ENCODE measurements at regions not wholly inside any gene's neighbourhood (a gene's known extent, or its start where the extent isn't known, plus 50 kb on each side); places are given as distances from the start of the nearest gene placed in this dataset.
"Not testable (repeated sequence)": the region's sequence is repeated elsewhere in the genome, so short reads cannot be mapped to it uniquely, and the experiment has no call there.

DNA sequence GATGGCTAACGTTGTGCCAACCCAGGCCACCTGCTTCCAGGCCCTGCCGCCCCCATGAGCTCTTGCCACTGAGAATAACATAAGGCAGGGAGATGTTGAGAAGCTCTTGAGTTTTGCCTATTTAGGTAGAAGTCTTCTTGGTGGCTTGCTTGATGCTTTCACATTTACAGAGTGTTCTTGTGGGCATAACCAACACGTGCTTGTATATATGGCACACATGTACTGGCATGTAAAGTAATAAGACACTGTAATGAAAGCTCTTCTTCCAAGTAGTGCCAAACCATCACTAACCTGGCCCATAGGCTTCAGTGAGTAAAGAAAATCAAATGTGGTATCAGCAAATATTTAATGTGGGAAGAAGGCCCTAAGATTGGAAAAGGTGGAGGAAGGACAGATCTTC is 146.9 kb upstream of the CITED2 start:
- no peak for DNase-seq

DNA sequence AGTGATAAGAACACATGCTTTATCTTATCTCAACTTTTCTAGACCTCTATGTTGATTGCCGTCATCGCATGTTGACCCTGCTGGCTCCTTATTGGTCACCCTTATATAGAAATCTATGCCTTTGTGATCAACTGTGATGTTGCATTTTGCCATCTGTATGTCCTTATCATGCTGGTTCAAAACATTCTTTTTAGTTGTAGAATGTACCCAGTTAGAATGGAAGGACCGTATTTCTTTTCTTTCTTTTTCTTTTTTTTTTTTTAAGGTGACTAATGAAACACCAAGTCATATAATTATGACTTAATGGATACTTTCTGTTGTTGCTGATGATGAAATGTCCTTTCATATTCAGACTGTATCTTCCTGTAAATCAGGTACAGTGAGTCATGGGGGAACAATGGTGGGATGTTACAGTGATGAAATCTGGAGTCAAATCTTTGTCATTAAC is 145.9 kb upstream of the CITED2 start:
- no peak for DNase-seq

DNA sequence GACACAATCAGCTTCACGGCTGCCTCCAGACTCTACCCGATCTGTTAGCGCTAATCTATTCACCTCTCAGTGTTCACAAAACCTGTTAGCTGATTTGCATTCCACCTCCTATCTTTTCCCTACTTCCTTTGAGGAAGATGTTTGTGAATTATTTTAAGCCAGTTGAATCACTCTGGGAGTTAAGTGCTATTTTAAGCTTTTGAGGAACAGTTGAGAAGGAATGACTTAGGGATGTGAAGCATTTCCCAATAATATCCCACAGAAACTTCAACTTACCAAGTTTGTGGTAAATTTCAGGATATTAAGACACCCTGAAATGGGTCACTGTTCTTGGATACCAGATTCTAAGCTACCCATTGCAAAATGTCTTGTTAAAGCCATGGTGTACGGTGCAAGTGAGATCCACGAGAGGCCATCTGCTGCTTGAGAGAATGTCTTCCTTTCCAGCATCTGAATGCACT is 145.2 kb upstream of the CITED2 start:
- DNase-seq: no peak

DNA sequence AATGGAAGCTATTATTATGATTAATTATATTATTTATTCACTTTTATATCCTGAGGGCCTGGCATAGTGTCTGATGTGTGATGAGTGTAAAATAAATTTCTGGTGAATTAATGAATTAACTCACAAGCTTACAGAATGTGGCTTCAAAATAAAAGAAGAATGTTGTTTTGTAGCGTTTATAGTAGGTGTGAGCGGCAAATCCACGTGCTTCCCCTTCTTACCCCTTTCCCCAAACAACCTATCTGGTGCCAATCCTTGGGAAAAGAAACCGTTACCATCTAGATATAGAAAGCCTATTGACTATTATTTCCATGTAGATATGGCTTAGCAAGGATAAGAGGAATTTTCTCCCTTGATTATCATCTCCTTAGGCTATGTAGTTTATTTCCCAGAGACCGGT is 144.6 kb upstream of the CITED2 start:
- no peak for DNase-seq

DNA sequence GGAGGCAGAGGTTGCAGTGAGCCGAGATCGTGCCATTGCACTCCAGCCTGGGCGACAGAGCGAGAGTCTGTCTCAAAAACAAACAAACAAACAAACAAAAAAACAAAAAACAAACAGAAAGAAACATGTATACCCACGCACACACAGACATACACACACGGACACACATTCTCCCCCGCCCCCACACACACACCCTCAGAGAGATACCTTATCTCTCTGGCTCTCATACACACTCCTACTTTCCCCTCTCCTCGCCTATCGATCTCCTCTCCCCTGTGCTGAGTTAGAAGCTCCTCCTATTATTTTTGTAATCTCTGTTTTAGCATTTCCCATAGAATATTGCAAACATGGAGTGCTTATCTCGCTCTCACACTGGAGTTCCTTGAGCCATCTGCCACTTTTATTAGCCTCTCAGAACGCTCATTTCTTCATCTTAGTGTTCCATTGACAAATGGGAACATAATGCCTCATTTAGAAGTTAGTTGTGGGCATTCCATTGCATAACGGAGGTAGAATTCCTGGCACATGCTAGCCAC is 144.2 kb upstream of the CITED2 start:
- no peak for DNase-seq

DNA sequence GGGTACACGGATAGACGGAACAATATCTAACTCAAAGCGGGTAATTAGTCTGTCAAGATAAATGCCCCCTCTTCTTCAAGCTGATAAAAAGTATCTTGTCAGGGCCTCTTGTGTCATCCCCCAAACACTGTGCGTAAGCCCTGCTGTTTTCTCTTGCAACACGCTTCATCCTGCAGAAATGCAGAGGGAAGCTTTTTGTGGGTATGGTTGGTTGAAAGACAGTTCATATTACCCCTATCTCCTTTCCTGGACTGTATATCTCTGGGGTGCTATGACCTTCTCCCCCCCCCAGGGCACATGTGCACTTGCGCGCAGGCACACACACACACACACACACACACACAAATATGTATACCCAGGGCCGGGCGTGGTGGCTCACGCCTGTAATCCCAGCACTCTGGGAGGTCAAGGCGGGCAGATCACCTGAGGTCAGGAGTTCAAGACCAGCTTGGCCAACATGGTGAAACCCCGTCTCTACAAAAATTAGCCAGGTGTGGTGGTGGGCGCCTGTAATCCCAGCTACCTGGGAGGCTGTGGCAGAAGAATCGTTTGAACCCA is 143.6 kb upstream of the CITED2 start:
- DNase-seq: not testable (repeated sequence)

DNA sequence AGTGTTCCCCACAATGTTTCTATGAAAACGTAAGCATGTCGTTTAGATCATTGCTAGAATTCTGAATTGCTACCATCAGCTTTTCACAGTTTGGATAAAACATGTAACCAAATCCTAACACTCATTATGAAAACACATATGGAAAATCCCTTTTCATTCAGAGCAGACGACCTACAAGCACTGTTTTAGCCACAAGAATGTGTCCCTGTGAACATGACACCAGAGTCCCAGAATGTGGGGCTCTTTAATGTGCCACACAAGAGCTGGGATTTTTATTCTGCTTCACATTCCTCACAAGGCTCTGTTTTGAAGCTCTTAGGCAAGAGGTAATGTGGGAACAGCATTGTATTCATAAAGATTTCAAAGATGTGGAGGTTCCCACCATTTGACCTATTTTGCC is 141.1 kb upstream of the CITED2 start:
- DNase-seq: no peak

GRCh38 chr6:139514819-139515218 is 140.4 kb upstream of the CITED2 start:
- no peak for DNase-seq

GRCh38 chr6:139510040-139510790 is 135.8 kb upstream of the CITED2 start:
- no peak for DNase-seq

GRCh38 chr6:139509167-139509566 is 134.7 kb upstream of the CITED2 start:
- DNase-seq: no peak

DNA sequence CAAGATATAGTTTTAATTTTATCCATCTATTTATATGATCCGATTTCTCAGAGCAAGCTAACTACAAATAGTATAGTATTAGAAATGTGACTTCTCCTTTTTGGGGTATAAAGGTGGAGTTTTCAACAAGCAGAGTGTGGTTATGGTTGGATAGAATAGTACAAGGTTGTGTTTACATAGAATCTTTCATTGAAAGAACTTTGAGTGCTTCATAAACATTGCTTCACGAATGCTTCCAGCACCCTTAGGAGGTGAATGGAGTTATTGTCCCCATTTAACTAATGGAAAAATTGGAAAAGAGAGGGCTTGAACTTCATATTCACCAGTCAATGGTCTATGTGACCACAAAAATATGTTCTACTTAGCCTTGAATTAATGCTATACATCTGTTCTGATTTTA is 134.1 kb upstream of the CITED2 start:
- no peak for DNase-seq

GRCh38 chr6:139508023-139508422 is 133.6 kb upstream of the CITED2 start:
- DNase-seq: no peak

GRCh38 chr6:139500977-139501376 is 126.5 kb upstream of the CITED2 start:
- DNase-seq: no peak

GRCh38 chr6:139498715-139499114 is 124.3 kb upstream of the CITED2 start:
- no peak for DNase-seq

DNA sequence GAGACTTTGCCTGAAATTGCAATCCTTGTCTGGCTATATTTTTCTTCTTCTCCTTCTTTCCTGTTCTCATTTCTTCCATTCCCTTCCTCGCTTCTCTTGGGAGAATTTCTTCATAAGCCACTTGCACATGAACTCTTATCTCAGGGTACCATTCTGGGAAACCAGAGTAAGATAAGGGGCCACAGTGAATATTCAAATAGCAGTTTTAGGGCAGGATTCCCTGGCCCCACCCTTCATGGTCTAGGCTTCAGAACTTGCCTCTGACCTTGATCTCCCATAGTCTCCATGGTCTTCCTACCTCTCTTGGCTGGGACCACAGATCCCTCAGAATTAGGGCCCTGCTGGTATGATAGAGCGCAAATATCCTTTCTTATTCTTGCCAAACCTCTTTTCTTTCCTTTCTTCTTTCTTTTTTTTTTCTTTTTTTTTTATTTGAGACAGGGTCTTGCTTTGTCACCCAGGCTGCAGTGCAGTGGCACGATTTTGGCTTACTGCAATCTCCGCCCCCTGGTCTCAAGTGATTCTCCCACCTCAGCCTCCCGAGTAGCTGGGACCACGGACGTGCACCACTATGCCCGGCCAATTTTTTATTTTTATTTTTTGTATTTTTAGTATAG is 123.0 kb upstream of the CITED2 start:
- DNase-seq: no peak

DNA sequence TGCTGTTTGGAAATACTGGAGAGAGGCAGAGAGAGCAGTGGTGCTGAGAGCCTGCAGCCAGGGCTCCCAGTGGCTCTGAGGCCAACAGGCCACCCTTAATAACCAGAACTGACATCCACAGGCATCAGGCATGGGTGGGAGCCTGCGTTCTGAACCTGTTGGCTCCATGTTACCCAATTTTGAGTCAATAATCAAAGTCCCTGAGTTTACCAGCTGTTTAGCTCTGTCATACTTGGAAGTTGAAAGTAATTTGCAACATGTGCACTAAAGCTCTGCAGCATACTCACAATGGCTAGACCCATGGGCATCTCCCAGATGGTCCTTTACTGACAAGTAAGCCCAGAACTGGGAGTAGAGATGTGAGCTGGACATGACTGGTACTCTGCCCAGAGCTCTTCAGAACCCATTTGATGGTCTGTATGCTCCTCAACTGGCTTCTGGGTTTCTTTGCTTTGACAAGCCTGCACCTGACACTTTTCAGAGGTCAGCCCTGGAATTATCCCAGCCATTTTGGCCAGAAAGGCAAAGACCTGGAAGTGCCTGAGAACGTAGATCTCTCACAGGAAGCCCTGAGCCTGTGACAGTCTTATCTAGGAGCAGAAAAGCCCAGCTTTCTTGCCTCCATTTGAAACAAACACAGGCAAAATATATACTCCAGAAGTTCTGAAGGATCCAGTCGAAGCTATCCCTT is 122.4 kb upstream of the CITED2 start:
- no peak for DNase-seq

DNA sequence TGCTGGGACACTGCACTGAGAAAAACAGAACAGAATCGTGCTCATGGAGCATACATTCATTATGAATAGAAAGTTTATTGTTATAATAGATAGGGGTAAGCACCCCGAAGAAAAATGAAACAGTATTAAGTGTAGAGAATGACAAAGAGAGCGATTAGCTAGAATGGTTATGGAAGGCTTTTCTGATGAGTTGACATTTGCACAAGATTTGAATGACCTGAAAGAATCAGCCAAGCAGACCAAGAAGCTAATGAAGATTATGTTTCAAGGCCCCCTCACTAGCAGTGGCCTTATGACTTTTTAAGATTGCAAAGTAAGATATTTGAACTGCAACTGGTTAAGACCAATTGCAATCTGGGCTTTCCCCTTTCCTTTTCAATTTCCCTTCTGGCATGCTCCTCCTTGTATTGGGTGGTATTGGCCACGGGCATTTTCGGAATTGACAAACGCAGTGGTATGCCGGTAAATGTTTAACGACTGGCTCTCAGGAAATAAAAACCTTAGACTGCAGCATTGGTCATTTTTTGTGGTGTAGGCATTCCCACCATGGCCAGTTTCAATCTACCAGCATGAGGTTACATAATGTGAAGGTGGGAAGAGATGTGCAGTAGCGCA is 120.0 kb upstream of the CITED2 start:
- DNase-seq: no peak

DNA sequence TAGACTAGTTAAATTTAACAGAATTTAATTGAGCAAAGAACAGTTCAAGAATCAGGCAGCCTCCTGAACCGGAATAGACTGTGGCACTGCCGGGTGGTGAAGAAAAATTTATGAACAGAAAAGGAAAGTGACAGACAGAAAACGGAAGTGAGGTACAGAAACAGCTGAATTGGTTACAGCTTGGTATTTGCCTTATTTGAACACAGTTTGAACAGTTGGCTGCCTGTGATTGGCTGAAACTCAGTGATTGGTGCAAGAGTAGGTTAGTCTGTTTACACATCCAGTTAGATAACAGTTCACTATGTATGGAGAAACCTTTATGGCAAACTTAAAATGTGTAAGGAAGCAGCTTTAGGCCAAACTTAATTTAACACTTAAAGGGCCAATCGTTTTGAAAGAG is 116.0 kb upstream of the CITED2 start:
- DNase-seq: no peak

DNA sequence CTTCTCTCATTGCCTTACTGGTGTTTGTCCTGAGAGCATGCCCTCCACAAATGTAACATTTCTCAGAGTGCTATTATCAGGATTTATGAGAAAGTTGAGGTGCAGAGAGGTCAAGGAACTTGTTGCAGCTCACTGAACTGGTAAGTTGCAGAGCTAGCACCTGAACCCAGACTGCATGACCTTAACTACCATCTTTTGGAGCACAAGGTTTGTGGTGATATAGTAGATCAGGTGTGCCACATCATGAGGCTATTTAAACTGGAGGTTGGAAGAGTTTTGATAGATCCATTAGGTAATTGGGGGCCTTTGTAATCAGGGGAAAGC is 112.0 kb upstream of the CITED2 start:
- no peak for DNase-seq

GRCh38 chr6:139485742-139486475 is 111.5 kb upstream of the CITED2 start:
- DNase-seq: no peak

- no peak for DNase-seq
Measured at GRCh38 chr6:139485185-139485584, 110.7 kb upstream of the CITED2 start.

DNA sequence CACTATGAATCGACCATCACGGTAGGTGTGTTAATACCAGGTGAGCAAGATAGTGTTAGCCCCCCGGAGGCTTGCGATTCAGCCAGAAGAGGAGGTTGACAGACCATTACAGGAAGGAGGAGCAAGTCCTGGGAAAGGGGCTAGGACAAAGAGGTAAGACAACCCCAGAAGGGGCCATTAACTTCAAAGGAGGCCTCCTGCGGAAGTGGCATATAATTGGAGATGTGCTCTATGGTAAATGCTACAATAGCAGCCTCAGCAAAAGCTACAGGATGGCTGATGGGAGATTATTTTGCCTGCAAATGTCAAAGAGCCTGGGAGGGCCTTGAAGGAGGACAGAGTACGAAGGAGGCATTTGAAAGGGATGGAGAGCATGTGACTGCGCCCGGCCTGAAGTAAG is 108.6 kb upstream of the CITED2 start:
- DNase-seq: no peak

GRCh38 chr6:139482287-139482686 is 107.8 kb upstream of the CITED2 start:
- no peak for DNase-seq

Data from NCI-H2029 treated with DMSO at 0.1 percent for 48 hours (cell line).